Lower leg skin (tissue), 3 donors: ENCODE measurements at regions not wholly inside any gene's neighbourhood (a gene's known extent, or its start where the extent isn't known, plus 50 kb on each side); places are given as distances from the start of the nearest gene placed in this dataset.

Source experiments
- CTCF ChIP-seq, 3 donors: fragments of 450-650 bp; IDR thresholded peaks; one replicate each; pipeline ENCODE4 v1.5.1; 2016; ENCODE audit warnings: antibody characterized with exemption in 3 of 3, mild to moderate bottlenecking in 3 of 3, moderate library complexity in 2 of 3
- POLR2A ChIP-seq, 2 donors: fragments of 450-650 bp; IDR thresholded peaks; one replicate each; pipeline ENCODE4 v1.6.1; 2016 to 2017; ENCODE audit warnings: antibody characterized with exemption in 2 of 2, mild to moderate bottlenecking in 1 of 2, moderate library complexity in 1 of 2

- no peak for TF ChIP-seq CTCF (IDR thresholded peaks at IDR 0.05)
- TF ChIP-seq POLR2A (IDR thresholded peaks at IDR 0.05), result no peak
These were observed 105.0 kb downstream of the ACER2 start for GRCh38 chr9:19513671-19514275.
